ENCODE measurements at regions not wholly inside any gene's neighbourhood (a gene's known extent, or its start where the extent isn't known, plus 50 kb on each side); places are given as distances from the start of the nearest gene placed in this dataset.

DNA sequence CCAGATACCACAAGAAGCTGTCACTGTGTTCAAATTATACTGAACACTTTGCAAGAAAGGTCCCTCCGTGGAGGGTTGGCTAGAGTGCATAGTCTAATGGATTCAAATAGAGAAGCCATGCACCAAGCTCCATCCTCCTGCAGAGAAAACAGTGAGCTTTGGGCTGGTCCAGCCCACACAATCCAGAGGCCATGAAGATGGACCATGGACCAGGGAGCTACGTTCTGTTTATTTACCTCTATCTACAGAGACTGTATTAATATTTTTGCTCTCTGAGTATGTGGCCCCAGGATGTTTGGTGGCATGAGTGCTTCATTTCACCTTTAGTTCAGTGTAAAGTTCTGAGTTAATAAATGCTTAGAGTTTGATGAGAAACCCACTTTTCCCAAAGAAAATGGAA lies 114.8 kb upstream of the PJA2 start:
- TF ChIP-seq POLR2AphosphoS5 (IDR thresholded peaks at IDR 0.05; ENCODE audit: low read depth, low read length) (no peak), POLR2A (IDR thresholded peaks at IDR 0.05; ENCODE audit: low read depth, low read length) (no peak), TAF1 (IDR thresholded peaks at IDR 0.05; ENCODE audit: low read depth, low read length) (no peak), SPI1 (IDR thresholded peaks at IDR 0.05; ENCODE audit: low read depth, low read length) (no peak)
